ENCODE measurements at regions not wholly inside any gene's neighbourhood (a gene's known extent, or its start where the extent isn't known, plus 50 kb on each side); places are given as distances from the start of the nearest gene placed in this dataset.

DNA sequence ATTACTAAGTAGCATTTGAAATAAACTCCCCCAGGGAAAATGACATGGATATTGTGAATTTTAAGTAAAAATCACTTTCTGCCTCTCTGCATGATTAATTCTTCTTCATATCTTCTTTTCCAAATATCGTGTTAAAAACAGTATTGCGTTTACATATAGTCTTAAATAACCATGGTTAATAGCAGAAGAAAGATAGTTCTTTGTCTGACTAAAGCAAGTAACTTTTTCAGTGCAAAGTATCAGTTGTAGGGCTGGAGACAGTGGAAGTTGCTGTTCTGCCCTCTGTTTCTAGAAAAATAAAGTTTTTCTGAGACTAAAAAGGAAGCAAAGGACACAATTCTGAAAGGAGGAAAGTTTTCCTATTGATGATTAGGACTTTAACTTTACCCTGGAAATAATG lies 330.2 kb downstream of the NDFIP2 start:
- H3K4me3 Mint-ChIP-seq, result no peak overlapping the region
- no peak overlapping the region; a peak in 1 of 7 replicates for H3K27ac Mint-ChIP-seq
- Histone ChIP-seq H4K8ac (replicated peaks; ENCODE audit: insufficient read length, low read depth, low read length) (no peak overlapping the region), H2BK12ac (ENCODE audit: insufficient read length, low read depth, low read length) (no peak overlapping the region), H3K23ac (ENCODE audit: insufficient read length, low read depth, low read length) (no peak overlapping the region), H3K18ac (ENCODE audit: insufficient read length, low read depth, low read length) (no peak overlapping the region), H3K27ac (ENCODE audit: insufficient read length, low read depth, low read length) (no peak overlapping the region), H3K4me1 (ENCODE audit: insufficient read depth, low read length) (peaks cover 9% of the 10 kb centered on the region), H2AFZ (ENCODE audit: low read length) (no peak overlapping the region), H3K27me3 (ENCODE audit: insufficient read depth, low read length) (no peaks in the 10 kb centered on the region), H3K9me3 (ENCODE audit: control insufficient read depth, low read depth, low read length) (no peaks in the 10 kb centered on the region), H3K79me1 (ENCODE audit: insufficient read depth, low read depth, low read length, poor library complexity, severe bottlenecking) (no peaks in the 10 kb centered on the region), H3K4me2 (ENCODE audit: insufficient read depth, insufficient read length, low read length) (no peak overlapping the region), H2BK20ac (ENCODE audit: low read depth, low read length, poor library complexity, severe bottlenecking) (no peak overlapping the region), H3K9ac (ENCODE audit: extremely low read depth, insufficient read length, low read length) (no peak overlapping the region), H3K14ac (ENCODE audit: insufficient read depth, low read length) (no peak overlapping the region), H3T11ph (ENCODE audit: low read length) (no peak overlapping the region), H2AK5ac (ENCODE audit: insufficient read length, low read length) (no peak overlapping the region), H2BK120ac (ENCODE audit: low read depth, low read length, poor library complexity, severe bottlenecking) (no peak overlapping the region), H4K91ac (ENCODE audit: insufficient read length, low read depth, low read length) (no peak overlapping the region), H3K23me2 (ENCODE audit: insufficient read length, low read depth, low read length, poor library complexity, severe bottlenecking) (no peaks in the 10 kb centered on the region), H4K20me1 (ENCODE audit: control insufficient read depth, insufficient read depth, insufficient read length) (no peaks in the 10 kb centered on the region), H2BK5ac (ENCODE audit: insufficient read length, low read length) (no peak overlapping the region), H2BK15ac (ENCODE audit: low read depth, low read length) (no peak overlapping the region), H3K4ac (ENCODE audit: low read depth, low read length) (no peak overlapping the region), H4K5ac (ENCODE audit: insufficient read length, low read depth, low read length) (no peak overlapping the region), H3K79me2 (ENCODE audit: insufficient read depth, low read length) (no peaks in the 10 kb centered on the region), H3K56ac (ENCODE audit: insufficient read length, low read depth, low read length) (no peak overlapping the region)
- no CpG with 5 or more reads among the region's 2 CpGs for WGBS (ENCODE audit: extremely low coverage, insufficient read length, low lambda C conversion rate)
- TF ChIP-seq CTCF (conservative IDR thresholded peaks at IDR 0.05), result no peak
- DNase-seq, result no peak
- H3K27me3 Mint-ChIP-seq (ENCODE audit: low read depth), result no peaks in the 10 kb centered on the region
- H3K9me3 Mint-ChIP-seq, result peaks cover 0 to 2% of the 10 kb centered on the region in 2 experiments; a peak in 1 of 5 replicates
- H3K36me3 Mint-ChIP-seq (ENCODE audit: insufficient read depth in 1 of 3, low read depth in 3 of 3), result peaks cover 0 to 5% (median 0%) of the 10 kb centered on the region in 3 experiments; a peak in 3 of 7 replicates
- H3K4me1 Mint-ChIP-seq, result peaks cover 32 to 34% of the 10 kb centered on the region in 2 experiments
